ENCODE measurements at regions not wholly inside any gene's neighbourhood (a gene's known extent, or its start where the extent isn't known, plus 50 kb on each side); places are given as distances from the start of the nearest gene placed in this dataset.

- TF ChIP-seq POLR2A (IDR thresholded peaks at IDR 0.05) (no peak), CTCF (IDR thresholded peaks at IDR 0.05) (no peak), EP300 (IDR thresholded peaks at IDR 0.05) (no peak)
Measured at GRCh38 chr11:90343673-90344072, 120.8 kb upstream of the CHORDC1 start.

Data from ovary (tissue), 3 donors.